B cell (primary cell): ENCODE measurements at regions not wholly inside any gene's neighbourhood (a gene's known extent, or its start where the extent isn't known, plus 50 kb on each side); places are given as distances from the start of the nearest gene placed in this dataset.

Experiments
- ATAC-seq: fragments of 200-7000 bp; cut with Tn5 transposase; one replicate; pipeline ENCODE4 v1.10.0; 2021; ENCODE audit warnings: low read depth, mild to moderate bottlenecking, moderate number of reproducible peaks, moderate library complexity
- CTCF ChIA-PET: fragments of 350-600 bp; sonication (Branson Sonifier 250); formaldehyde crosslinking; loops from one replicate; lab custom pipeline; 2021; ENCODE audit warnings: antibody characterized with exemption, inconsistent platforms; lab: Charles Lee
- POLR2A ChIA-PET: fragments of 350-600 bp; sonication (Branson Sonifier 250); formaldehyde crosslinking; loops from one replicate; lab custom pipeline; 2021; ENCODE audit warnings: antibody characterized with exemption; lab: Charles Lee
- DNase-seq: peaks from one replicate; pipeline ENCODE4 v3.0.0; 2013
- H2AFZ ChIP-seq: 2 replicates; pipeline ENCODE4 v1.6.1; 2012; ENCODE audit warnings: mild to moderate bottlenecking, low read depth, low read length; ENCODE audit not compliant: insufficient read depth, poor library complexity, severe bottlenecking
- H3K27ac ChIP-seq, 2 donors: 1 replicate in 1 of 2; 2 replicates in 1 of 2; pipeline ENCODE4 v1.5.1; 2012 to 2013; ENCODE audit warnings: low read length in 2 of 2, mild to moderate bottlenecking in 2 of 2, moderate library complexity in 1 of 2
- H3K27me3 ChIP-seq, 4 experiments: fragments of 200-600 bp in 1 of 4; sonication (generic) in 1 of 4; replicated peaks in 1 of 4; 1 replicate in 2 of 4; 2 replicates in 2 of 4; pipeline versions ENCODE4 v1.6.1 to v1.7.0; 2013 to 2016; ENCODE audit warnings: low read length in 3 of 4, mild to moderate bottlenecking in 2 of 4, mixed read lengths in 1 of 4, moderate library complexity in 1 of 4; ENCODE audit not compliant: insufficient read depth in 4 of 4, control insufficient read depth in 3 of 4; ENCODE audit errors: control extremely low read depth in 1 of 4
- H3K36me3 ChIP-seq, 2 experiments: replicated peaks in 1 of 2; 1 replicate in 1 of 2; 2 replicates in 1 of 2; pipeline versions ENCODE4 v1.6.1 to v1.7.1; 2013; ENCODE audit warnings: low read length in 1 of 2; ENCODE audit not compliant: insufficient read depth in 2 of 2, control insufficient read depth in 1 of 2; ENCODE audit errors: control extremely low read depth in 1 of 2, extremely low read depth in 1 of 2
- H3K4me1 ChIP-seq, 2 donors: fragments of 200-600 bp in 1 of 2; sonication (generic) in 1 of 2; 1 replicate in 1 of 2; 2 replicates in 1 of 2; pipeline versions ENCODE4 v1.5.1 to v1.6.1; 2013 to 2017; ENCODE audit warnings: low read length in 2 of 2; ENCODE audit not compliant: control insufficient read depth in 2 of 2, insufficient read depth in 2 of 2
- H3K4me2 ChIP-seq: replicated peaks from 2 replicates; pipeline ENCODE3; 2012; ENCODE audit warnings: mild to moderate bottlenecking, low read depth, low read length; ENCODE audit not compliant: poor library complexity, severe bottlenecking
- H3K4me3 ChIP-seq, 5 experiments: fragments of 200-600 bp in 1 of 5; sonication (generic) in 1 of 5; 1 replicate in 3 of 5; 2 replicates in 2 of 5; pipeline versions ENCODE4 v1.5.1 to v1.7.0; 2011 to 2016; ENCODE audit warnings: low read length in 4 of 5, mild to moderate bottlenecking in 4 of 5, low read depth in 2 of 5, control low read depth in 1 of 5, moderate library complexity in 1 of 5; ENCODE audit not compliant: insufficient read depth in 1 of 5; ENCODE audit errors: control extremely low read depth in 1 of 5, extremely low read depth in 1 of 5
- H3K79me2 ChIP-seq: fragments of 200-600 bp; sonication (generic); one replicate; pipeline ENCODE4 v1.6.0; 2016; ENCODE audit warnings: low read length; ENCODE audit not compliant: control insufficient read depth, insufficient read depth
- H3K9ac ChIP-seq: fragments of 200-600 bp; sonication (generic); 2 replicates; pipeline ENCODE4 v1.6.1; 2017; ENCODE audit warnings: mild to moderate bottlenecking, low read length, moderate library complexity
- H3K9me3 ChIP-seq, 3 donors: one replicate each; pipeline versions ENCODE4 v1.6.1 to v1.7.1; 2013; ENCODE audit warnings: low read length in 2 of 3; ENCODE audit not compliant: control insufficient read depth in 2 of 3, insufficient read depth in 1 of 3; ENCODE audit errors: control extremely low read depth in 1 of 3
- H4K20me1 ChIP-seq: 2 replicates; pipeline ENCODE4 v1.6.0; 2012; ENCODE audit warnings: mild to moderate bottlenecking, low read length; ENCODE audit not compliant: insufficient read depth, control insufficient read depth, poor library complexity, severe bottlenecking
- H3K27ac Mint-ChIP-seq: one replicate; pipeline ENCODE4 v1.8.0; 2021; ENCODE audit warnings: mixed read lengths
- H3K27me3 Mint-ChIP-seq: one replicate; pipeline ENCODE4 v1.8.0; 2021; ENCODE audit warnings: mixed read lengths
- H3K4me1 Mint-ChIP-seq: one replicate; pipeline ENCODE4 v1.8.0; 2021; ENCODE audit warnings: mixed read lengths
- H3K4me3 Mint-ChIP-seq: one replicate; pipeline ENCODE4 v1.8.0; 2021; ENCODE audit warnings: mixed read lengths
- H3K9me3 Mint-ChIP-seq: one replicate; pipeline ENCODE4 v1.8.0; 2022; ENCODE audit warnings: mixed read lengths; ENCODE audit not compliant: insufficient read depth
- CTCF ChIP-seq: fragments of 200-600 bp; IDR thresholded peaks from one replicate; pipeline ENCODE4 v1.8.0; 2022; ENCODE audit warnings: antibody characterized with exemption, mild to moderate bottlenecking
- EZH2 ChIP-seq: IDR thresholded peaks from 2 replicates; pipeline ENCODE4 v1.6.1; 2012; ENCODE audit warnings: borderline replicate concordance, low read depth, mild to moderate bottlenecking, moderate library complexity, low read length; ENCODE audit not compliant: insufficient read depth, poor library complexity, severe bottlenecking
- WGBS: methylation state at CpG from one replicate; pipeline ENCODE4 v1.1.5; 2013; ENCODE audit warnings: missing lambda C conversion rate; ENCODE audit not compliant: insufficient coverage; 5-methylcytosine and 5-hydroxymethylcytosine counted together
- intact Hi-C: fragments of 100-400 bp; cut with micrococcal nuclease; formaldehyde crosslinking; loops from one replicate; pipeline ENCODE4 v1.10.0; 2022

DNA sequence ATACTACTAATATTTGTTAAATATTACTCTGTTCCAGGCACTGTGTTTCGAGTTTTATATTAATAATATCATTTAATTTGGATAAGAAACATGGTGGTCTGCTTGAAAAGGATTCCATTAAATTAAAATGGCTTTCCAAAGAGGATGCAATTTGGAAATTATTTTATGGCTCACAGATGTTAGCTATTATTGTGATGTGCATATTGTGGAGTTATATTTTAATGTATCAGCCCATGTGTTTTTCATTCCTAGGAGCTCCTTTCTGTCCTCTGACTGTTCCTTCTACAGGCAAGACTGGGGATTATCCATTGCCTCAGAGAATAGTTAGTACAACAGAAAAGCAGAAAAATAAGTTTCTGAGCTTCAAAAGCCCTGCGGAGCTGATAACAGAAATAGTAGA, 376.7 kb upstream of the PDZRN3 start:
- H3K9me3 Mint-ChIP-seq: peaks cover 2% of the 10 kb centered on the region
- H3K79me2 ChIP-seq: no peaks in the 10 kb centered on the region
- H3K4me3 ChIP-seq: no peak overlapping the region
- H3K4me1 Mint-ChIP-seq: no peaks in the 10 kb centered on the region
- CTCF ChIA-PET: no interaction called here
- H3K9ac ChIP-seq: no peak overlapping the region
- no peaks in the 10 kb centered on the region for H3K36me3 ChIP-seq
- no CpG with 5 or more reads among the region's 2 CpGs for WGBS
- H3K4me3 Mint-ChIP-seq: no peak overlapping the region
- H3K27ac ChIP-seq: no peak overlapping the region
- intact Hi-C loops: no loop called here
- no peaks in the 10 kb centered on the region for H3K27me3 ChIP-seq
- no peak overlapping the region for H3K4me2 ChIP-seq
- H2AFZ ChIP-seq: no peak overlapping the region
- DNase-seq (no peak), ATAC-seq (no peak)
- no peaks in the 10 kb centered on the region for H3K4me1 ChIP-seq
- POLR2A ChIA-PET: no interaction called here
- no peaks in the 10 kb centered on the region for H4K20me1 ChIP-seq
- no peaks in the 10 kb centered on the region for H3K27me3 Mint-ChIP-seq
- peaks cover 0 to 6% (median 0%) of the 10 kb centered on the region in 3 donors for H3K9me3 ChIP-seq
- TF ChIP-seq EZH2: no peak
- TF ChIP-seq CTCF: no peak
- H3K27ac Mint-ChIP-seq: no peak overlapping the region

DNA sequence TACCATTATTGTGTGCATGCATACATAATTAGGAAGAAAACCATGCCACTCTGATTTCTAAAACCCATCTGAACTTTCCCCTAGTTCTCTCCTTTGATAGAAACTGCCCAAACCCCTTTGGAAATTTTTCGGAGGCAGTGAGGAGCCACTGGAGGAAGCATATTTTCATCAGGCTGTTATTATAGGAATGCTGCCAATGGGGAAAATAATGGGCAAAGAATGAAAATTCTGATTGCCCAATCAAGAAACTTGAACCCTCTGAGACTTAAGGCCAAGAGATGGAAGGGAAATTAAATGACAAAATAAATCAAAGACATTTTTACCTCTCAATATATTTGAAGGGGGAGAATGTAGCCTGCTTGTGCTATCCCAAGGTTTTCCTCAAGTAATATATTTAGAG, 376.0 kb upstream of the PDZRN3 start:
- Histone ChIP-seq H3K27ac (no peak overlapping the region), H3K27me3 (no peaks in the 10 kb centered on the region), H3K4me3 (no peak overlapping the region), H3K4me1 (no peaks in the 10 kb centered on the region), H3K79me2 (no peaks in the 10 kb centered on the region), H4K20me1 (no peaks in the 10 kb centered on the region), H3K4me2 (no peak overlapping the region), H3K9me3 (peaks cover 0 to 6% (median 0%) of the 10 kb centered on the region in 3 donors), H2AFZ (no peak overlapping the region), H3K36me3 (no peaks in the 10 kb centered on the region), H3K9ac (no peak overlapping the region)
- Mint-ChIP-seq H3K4me1 (no peaks in the 10 kb centered on the region), H3K27ac (no peak overlapping the region), H3K9me3 (peaks cover 2% of the 10 kb centered on the region), H3K27me3 (no peaks in the 10 kb centered on the region), H3K4me3 (no peak overlapping the region)
- ChIA-PET CTCF (no interaction called here), POLR2A (no interaction called here)
- intact Hi-C loops: no loop called here
- no CpG with 5 or more reads among the region's 1 CpG for WGBS
- no peak for ATAC-seq
- no peak for TF ChIP-seq CTCF
- TF ChIP-seq EZH2: no peak
- DNase-seq: no peak
